GM21447 (cell line): ENCODE measurements at regions not wholly inside any gene's neighbourhood (a gene's known extent, or its start where the extent isn't known, plus 50 kb on each side); places are given as distances from the start of the nearest gene placed in this dataset.
"Not testable (repeated sequence)": the region's sequence is repeated elsewhere in the genome, so short reads cannot be mapped to it uniquely, and the experiment has no call there.

Experiments
- ATAC-seq: cut with Tn5 transposase; IDR thresholded peaks from one replicate; pipeline ENCODE4 v1.9.1; 2021; ENCODE audit not compliant: unreplicated experiment

- no peak for ATAC-seq
Observed at GRCh38 chr7:68712956-68713495, 885.2 kb upstream of the AUTS2 start.

- not testable (repeated sequence) for ATAC-seq
Observed at GRCh38 chr7:68714135-68714534, 884.1 kb upstream of the AUTS2 start.

GRCh38 chr7:68715907-68716306 is 882.4 kb upstream of the AUTS2 start:
- ATAC-seq, result no peak

- ATAC-seq, result no peak
Observed at GRCh38 chr7:68717176-68717575, 881.1 kb upstream of the AUTS2 start.

- no peak for ATAC-seq
Observed at GRCh38 chr7:68718097-68718551, 880.2 kb upstream of the AUTS2 start.

GRCh38 chr7:68720697-68721096 is 877.6 kb upstream of the AUTS2 start:
- no peak for ATAC-seq

GRCh38 chr7:68722044-68722443 is 876.2 kb upstream of the AUTS2 start:
- ATAC-seq, result no peak

GRCh38 chr7:68724965-68725364 is 873.3 kb upstream of the AUTS2 start:
- ATAC-seq, result no peak

GRCh38 chr7:68725843-68726785 is 872.2 kb upstream of the AUTS2 start:
- ATAC-seq, result no peak

- ATAC-seq, result not testable (repeated sequence)
Observed at GRCh38 chr7:68728720-68729119, 869.6 kb upstream of the AUTS2 start.

GRCh38 chr7:68729371-68729770 is 868.9 kb upstream of the AUTS2 start:
- no peak for ATAC-seq

- no peak for ATAC-seq
Observed at GRCh38 chr7:68730194-68730593, 868.1 kb upstream of the AUTS2 start.

- ATAC-seq, result no peak
Observed at GRCh38 chr7:68730964-68731363, 867.3 kb upstream of the AUTS2 start.

GRCh38 chr7:68733219-68734153 is 864.8 kb upstream of the AUTS2 start:
- no peak for ATAC-seq

- no peak for ATAC-seq
Observed at GRCh38 chr7:68734431-68734830, 863.8 kb upstream of the AUTS2 start.

- ATAC-seq, result no peak
Observed at GRCh38 chr7:68739306-68739705, 859.0 kb upstream of the AUTS2 start.

- ATAC-seq, result no peak
Observed at GRCh38 chr7:68744036-68744435, 854.2 kb upstream of the AUTS2 start.

GRCh38 chr7:68748934-68749900 is 849.1 kb upstream of the AUTS2 start:
- no peak for ATAC-seq

- ATAC-seq, result no peak
Observed at GRCh38 chr7:68752485-68753178, 845.6 kb upstream of the AUTS2 start.

- ATAC-seq, result no peak
Observed at GRCh38 chr7:68754414-68754813, 843.9 kb upstream of the AUTS2 start.
